RWPE2 (cell line): ENCODE measurements at regions not wholly inside any gene's neighbourhood (a gene's known extent, or its start where the extent isn't known, plus 50 kb on each side); places are given as distances from the start of the nearest gene placed in this dataset.

Experiments used
- ATAC-seq: fragments of 200-7000 bp; cut with Tn5 transposase; 3 replicates; pipeline ENCODE4 v1.9.1; 2021; ENCODE audit warnings: low read depth
- DNase-seq: peaks from one replicate; pipeline ENCODE4 v3.0.0-alpha.2; 2020; ENCODE audit warnings: low spot score
- H3K27ac ChIP-seq: fragments of 450-650 bp; 2 replicates; pipeline ENCODE4 v1.5.1; 2017; ENCODE audit warnings: mild to moderate bottlenecking; ENCODE audit not compliant: poor library complexity, severe bottlenecking
- H3K27me3 ChIP-seq: fragments of 250-450 bp; sonication (Bioruptor Pico); 2 replicates; pipeline ENCODE4 v1.5.1; 2021; ENCODE audit warnings: mild to moderate bottlenecking, moderate library complexity; ENCODE audit not compliant: insufficient read depth, poor library complexity, severe bottlenecking
- H3K36me3 ChIP-seq: fragments of 250-450 bp; sonication (Bioruptor Pico); 2 replicates; pipeline ENCODE4 v1.5.1; 2020; ENCODE audit warnings: low read depth, mild to moderate bottlenecking, moderate library complexity
- H3K4me1 ChIP-seq: fragments of 250-450 bp; sonication (Bioruptor Pico); 2 replicates; pipeline ENCODE4 v1.5.1; 2021; ENCODE audit warnings: mild to moderate bottlenecking, moderate library complexity; ENCODE audit not compliant: insufficient read depth, poor library complexity, severe bottlenecking
- H3K4me3 ChIP-seq: fragments of 250-450 bp; sonication (Bioruptor Pico); 2 replicates; pipeline ENCODE4 v1.5.1; 2021; ENCODE audit warnings: mild to moderate bottlenecking, moderate library complexity; ENCODE audit not compliant: severe bottlenecking
- H3K9me3 ChIP-seq: fragments of 250-450 bp; sonication (Bioruptor Pico); 2 replicates; pipeline ENCODE4 v1.5.1; 2021; ENCODE audit warnings: mild to moderate bottlenecking, moderate library complexity; ENCODE audit not compliant: severe bottlenecking
- TF ChIP-seq, protein P1 (sequence below): fragments of 450-650 bp; IDR thresholded peaks from one replicate; pipeline ENCODE4 v1.5.1; 2017; ENCODE audit warnings: mild to moderate bottlenecking, moderate library complexity; ENCODE audit not compliant: poor library complexity, severe bottlenecking

DNA sequence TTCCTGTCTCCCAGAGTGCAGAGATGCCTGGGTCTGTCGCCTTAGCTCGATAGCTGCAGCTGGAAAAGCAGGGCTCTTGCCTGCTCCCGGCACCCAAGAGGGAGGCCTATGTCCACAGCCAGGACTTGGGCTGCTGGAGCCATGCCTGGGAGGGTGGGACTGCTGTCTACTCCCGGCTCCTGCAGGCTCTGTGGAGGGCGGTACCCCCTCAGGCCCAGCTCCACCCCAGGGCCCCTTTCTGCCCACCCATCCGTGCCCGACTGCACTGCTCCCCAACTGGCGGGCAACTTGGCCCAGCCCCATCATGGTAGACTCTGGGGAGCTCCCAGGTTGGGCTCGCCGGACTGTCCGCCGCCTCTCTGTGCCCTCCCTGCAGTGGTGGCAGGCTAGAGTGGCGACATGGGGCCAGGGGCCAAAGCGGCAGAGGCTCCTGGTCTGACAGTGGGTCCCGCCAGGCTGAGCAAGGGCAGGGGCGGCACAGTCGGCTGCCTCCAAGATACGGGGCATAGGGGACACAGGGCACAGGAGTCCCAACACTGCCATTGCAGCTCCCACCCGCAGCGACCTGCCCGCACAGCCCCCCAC, 901.0 kb downstream of the CCDC85A start:
- H3K4me3 ChIP-seq, result no peak overlapping the region
- H3K27me3 ChIP-seq, result no peaks in the 10 kb centered on the region
- TF ChIP-seq, protein P1, sequence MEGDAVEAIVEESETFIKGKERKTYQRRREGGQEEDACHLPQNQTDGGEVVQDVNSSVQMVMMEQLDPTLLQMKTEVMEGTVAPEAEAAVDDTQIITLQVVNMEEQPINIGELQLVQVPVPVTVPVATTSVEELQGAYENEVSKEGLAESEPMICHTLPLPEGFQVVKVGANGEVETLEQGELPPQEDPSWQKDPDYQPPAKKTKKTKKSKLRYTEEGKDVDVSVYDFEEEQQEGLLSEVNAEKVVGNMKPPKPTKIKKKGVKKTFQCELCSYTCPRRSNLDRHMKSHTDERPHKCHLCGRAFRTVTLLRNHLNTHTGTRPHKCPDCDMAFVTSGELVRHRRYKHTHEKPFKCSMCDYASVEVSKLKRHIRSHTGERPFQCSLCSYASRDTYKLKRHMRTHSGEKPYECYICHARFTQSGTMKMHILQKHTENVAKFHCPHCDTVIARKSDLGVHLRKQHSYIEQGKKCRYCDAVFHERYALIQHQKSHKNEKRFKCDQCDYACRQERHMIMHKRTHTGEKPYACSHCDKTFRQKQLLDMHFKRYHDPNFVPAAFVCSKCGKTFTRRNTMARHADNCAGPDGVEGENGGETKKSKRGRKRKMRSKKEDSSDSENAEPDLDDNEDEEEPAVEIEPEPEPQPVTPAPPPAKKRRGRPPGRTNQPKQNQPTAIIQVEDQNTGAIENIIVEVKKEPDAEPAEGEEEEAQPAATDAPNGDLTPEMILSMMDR, result no peak
- no peak for DNase-seq
- H3K36me3 ChIP-seq, result no peaks in the 10 kb centered on the region
- no peaks in the 10 kb centered on the region for H3K4me1 ChIP-seq
- no peak for ATAC-seq
- H3K27ac ChIP-seq, result no peak overlapping the region
- H3K9me3 ChIP-seq, result no peaks in the 10 kb centered on the region

DNA sequence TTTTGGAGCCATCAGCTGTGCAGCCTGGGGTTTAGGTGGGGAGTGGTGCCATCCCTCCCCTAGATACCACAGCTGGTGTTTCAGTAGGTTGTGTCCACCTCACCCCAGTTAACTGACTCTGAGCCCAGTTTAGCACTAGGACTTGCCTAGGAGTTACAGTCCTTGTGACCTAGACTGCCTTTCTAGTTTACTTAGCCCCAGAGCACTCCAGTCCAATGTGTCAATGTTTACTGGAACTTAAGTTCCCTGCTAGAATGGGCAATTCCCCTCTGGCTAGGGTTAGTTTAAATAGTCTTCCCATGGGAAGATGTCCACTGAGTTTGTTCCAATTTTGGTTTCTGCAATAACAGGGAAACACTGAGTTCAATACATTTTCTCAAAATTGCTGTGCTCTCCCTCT, 909.2 kb downstream of the CCDC85A start:
- Histone ChIP-seq H3K4me1 (no peaks in the 10 kb centered on the region), H3K4me3 (no peak overlapping the region), H3K9me3 (no peaks in the 10 kb centered on the region), H3K27me3 (no peaks in the 10 kb centered on the region), H3K27ac (no peak overlapping the region), H3K36me3 (no peaks in the 10 kb centered on the region)
- ATAC-seq (no peak), DNase-seq (no peak)
- TF ChIP-seq, protein P1, result no peak

DNA sequence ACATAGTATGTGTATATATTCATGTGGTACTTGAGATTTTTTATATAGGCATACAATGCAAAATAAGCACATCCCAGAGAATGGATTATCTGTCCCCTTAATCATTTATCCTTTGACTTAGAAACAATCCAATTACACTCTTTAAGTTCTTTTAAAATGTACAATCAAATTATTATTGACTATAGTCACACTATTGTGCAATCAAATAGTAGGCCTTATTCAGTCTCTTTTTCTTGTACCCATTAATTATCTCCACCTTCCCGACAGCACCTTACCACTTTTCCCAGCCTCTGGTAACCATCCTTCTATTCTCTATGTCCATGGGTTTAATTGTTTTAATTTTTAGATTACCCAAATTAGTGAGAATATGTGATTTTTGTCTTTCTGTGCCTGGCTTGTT, 914.1 kb downstream of the CCDC85A start:
- Histone ChIP-seq H3K4me1 (no peaks in the 10 kb centered on the region), H3K4me3 (no peak overlapping the region), H3K27me3 (no peaks in the 10 kb centered on the region), H3K9me3 (peaks cover 2% of the 10 kb centered on the region), H3K36me3 (no peaks in the 10 kb centered on the region), H3K27ac (no peak overlapping the region)
- DNase-seq (no peak), ATAC-seq (no peak)
- TF ChIP-seq, protein P1, result no peak

DNA sequence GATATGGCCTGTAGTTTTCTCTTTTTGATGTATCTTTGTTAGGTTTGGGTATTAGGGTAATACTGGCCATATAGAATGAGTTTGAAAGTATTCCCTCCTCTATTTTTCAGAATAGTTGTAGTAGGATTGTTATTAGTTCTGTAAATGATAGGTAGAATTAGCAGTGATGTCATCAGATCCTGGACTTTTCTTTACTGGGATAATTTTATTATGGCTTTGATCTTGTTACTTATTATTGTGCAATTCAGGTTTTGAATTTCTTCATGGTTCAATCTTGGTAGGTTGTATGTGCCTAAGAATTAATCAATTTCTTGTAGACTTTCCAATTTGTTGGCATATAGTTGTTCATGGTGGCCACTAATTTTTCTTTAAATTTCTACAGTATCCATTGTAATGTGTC, 916.6 kb downstream of the CCDC85A start:
- H3K27me3 ChIP-seq, result no peaks in the 10 kb centered on the region
- TF ChIP-seq, protein P1, result no peak
- DNase-seq (no peak), ATAC-seq (no peak)
- no peak overlapping the region for H3K27ac ChIP-seq
- H3K4me1 ChIP-seq, result no peaks in the 10 kb centered on the region
- H3K36me3 ChIP-seq, result no peaks in the 10 kb centered on the region
- no peak overlapping the region for H3K4me3 ChIP-seq
- peaks cover 2% of the 10 kb centered on the region for H3K9me3 ChIP-seq

GRCh38 chr2:57105694-57106093, 921.9 kb downstream of the CCDC85A start:
- ATAC-seq (no peak), DNase-seq (no peak)
- H3K27ac ChIP-seq, result no peak overlapping the region
- TF ChIP-seq, protein P1, result no peak
- H3K36me3 ChIP-seq, result no peaks in the 10 kb centered on the region
- H3K4me3 ChIP-seq, result no peak overlapping the region
- no peaks in the 10 kb centered on the region for H3K27me3 ChIP-seq
- no peaks in the 10 kb centered on the region for H3K4me1 ChIP-seq
- peaks cover 2% of the 10 kb centered on the region for H3K9me3 ChIP-seq
